CD14-positive monocyte (primary cell): ENCODE measurements at regions not wholly inside any gene's neighbourhood (a gene's known extent, or its start where the extent isn't known, plus 50 kb on each side); places are given as distances from the start of the nearest gene placed in this dataset.

Experiments used
- DNase-seq, 3 donors: peaks; one replicate each; pipeline ENCODE4 v3.0.0-alpha.2; 2011 to 2022
- H2AFZ ChIP-seq: 2 replicates; pipeline ENCODE4 v1.6.0; 2012; ENCODE audit warnings: mild to moderate bottlenecking, low read depth, low read length, inconsistent platforms; ENCODE audit not compliant: insufficient read depth, poor library complexity, severe bottlenecking
- H3K27ac ChIP-seq, 2 donors: 1 replicate in 1 of 2; 2 replicates in 1 of 2; pipeline ENCODE4 v1.5.1; 2012 to 2013; ENCODE audit warnings: low read length in 2 of 2, control low read depth in 1 of 2, inconsistent platforms in 1 of 2, low read depth in 1 of 2, mild to moderate bottlenecking in 1 of 2
- H3K27me3 ChIP-seq, 2 donors: one replicate each; pipeline versions ENCODE4 v1.6.0 to v1.6.1; 2011 to 2013; ENCODE audit warnings: low read length in 2 of 2; ENCODE audit not compliant: control insufficient read depth in 2 of 2, insufficient read depth in 2 of 2
- H3K36me3 ChIP-seq, 2 donors: replicated peaks in 1 of 2; 1 replicate in 1 of 2; 2 replicates in 1 of 2; pipeline versions ENCODE4 v1.5.1 to v1.6.1; 2012 to 2013; ENCODE audit warnings: low read length in 2 of 2, control low read depth in 1 of 2, inconsistent platforms in 1 of 2, mild to moderate bottlenecking in 1 of 2; ENCODE audit not compliant: insufficient read depth in 2 of 2, control insufficient read depth in 1 of 2
- H3K4me1 ChIP-seq, 2 donors: 1 replicate in 1 of 2; 2 replicates in 1 of 2; pipeline versions ENCODE4 v1.5.1 to v1.6.1; 2012 to 2013; ENCODE audit warnings: low read length in 2 of 2, control low read depth in 1 of 2, inconsistent platforms in 1 of 2, mild to moderate bottlenecking in 1 of 2, moderate library complexity in 1 of 2; ENCODE audit not compliant: insufficient read depth in 2 of 2, control insufficient read depth in 1 of 2
- H3K4me2 ChIP-seq: replicated peaks from 2 replicates; pipeline ENCODE3; 2012; ENCODE audit warnings: low read length, moderate library complexity, mild to moderate bottlenecking; ENCODE audit not compliant: poor library complexity, severe bottlenecking; ENCODE audit errors: extremely low read depth
- H3K4me3 ChIP-seq, 3 experiments: fragments of 200-600 bp in 1 of 3; sonication (generic) in 1 of 3; replicated peaks in 1 of 3; 1 replicate in 2 of 3; 2 replicates in 1 of 3; pipeline ENCODE4 v1.5.1; 2011 to 2013; ENCODE audit warnings: low read length in 3 of 3, mild to moderate bottlenecking in 3 of 3, control low read depth in 2 of 3, low read depth in 2 of 3, inconsistent platforms in 1 of 3, moderate library complexity in 1 of 3
- H3K79me2 ChIP-seq: 2 replicates; pipeline ENCODE4 v1.6.0; 2012; ENCODE audit warnings: mild to moderate bottlenecking, control low read depth, inconsistent platforms, low read length, moderate library complexity; ENCODE audit not compliant: insufficient read depth
- H3K9ac ChIP-seq: 2 replicates; pipeline ENCODE4 v1.6.0; 2017; ENCODE audit warnings: low read length, mild to moderate bottlenecking; ENCODE audit not compliant: insufficient read depth, poor library complexity, severe bottlenecking
- H3K9me3 ChIP-seq, 2 donors: replicated peaks in 1 of 2; 1 replicate in 1 of 2; 2 replicates in 1 of 2; pipeline versions ENCODE4 v1.5.1 to v1.6.1; 2012 to 2013; ENCODE audit warnings: low read length in 2 of 2, control low read depth in 1 of 2; ENCODE audit not compliant: control insufficient read depth in 1 of 2, insufficient read depth in 1 of 2
- H4K20me1 ChIP-seq: 2 replicates; pipeline ENCODE4 v1.6.0; 2012; ENCODE audit warnings: mild to moderate bottlenecking, low read length, control low read depth, moderate library complexity; ENCODE audit not compliant: insufficient read depth
- H3K27ac Mint-ChIP-seq, 7 donors: one replicate each; pipeline ENCODE4 v1.8.0; 2020; ENCODE audit warnings: mild to moderate bottlenecking in 7 of 7, mixed read lengths in 7 of 7, moderate library complexity in 6 of 7, inconsistent platforms in 2 of 7
- H3K27me3 Mint-ChIP-seq, 3 donors: one replicate each; pipeline ENCODE4 v1.8.0; 2021 to 2022; ENCODE audit warnings: low read depth in 3 of 3, mild to moderate bottlenecking in 3 of 3, mixed read lengths in 3 of 3, moderate library complexity in 3 of 3, inconsistent platforms in 1 of 3
- H3K36me3 Mint-ChIP-seq, 2 donors: one replicate each; pipeline ENCODE4 v1.8.0; 2020; ENCODE audit warnings: mixed read lengths in 2 of 2, inconsistent platforms in 1 of 2, mild to moderate bottlenecking in 1 of 2
- H3K4me1 Mint-ChIP-seq: one replicate; pipeline ENCODE4 v1.8.0; 2020; ENCODE audit warnings: mild to moderate bottlenecking, mixed read lengths
- H3K4me3 Mint-ChIP-seq, 2 donors: one replicate each; pipeline ENCODE4 v1.8.0; 2020; ENCODE audit warnings: mild to moderate bottlenecking in 2 of 2, mixed read lengths in 2 of 2, moderate library complexity in 1 of 2
- H3K9me3 Mint-ChIP-seq, 7 donors: one replicate each; pipeline ENCODE4 v1.8.0; 2020 to 2022; ENCODE audit warnings: mixed read lengths in 7 of 7, mild to moderate bottlenecking in 6 of 7, moderate library complexity in 6 of 7, inconsistent platforms in 2 of 7
- CTCF ChIP-seq: fragments of 200-600 bp; IDR thresholded peaks from one replicate; pipeline ENCODE4 v1.8.0; 2022; ENCODE audit warnings: antibody characterized with exemption, mild to moderate bottlenecking
- WGBS: methylation state at CpG from one replicate; pipeline ENCODE4 v1.1.5; 2013; ENCODE audit warnings: missing lambda C conversion rate; ENCODE audit not compliant: insufficient coverage; 5-methylcytosine and 5-hydroxymethylcytosine counted together
- intact Hi-C, 2 donors: fragments of 100-400 bp; cut with micrococcal nuclease; formaldehyde crosslinking; loops; one replicate each; pipeline versions ENCODE4 v1.15.0 to v1.15.1; 2023

GRCh38 chr21:24844671-24845070 is 762.6 kb downstream of the MRPL39 start:
- no peaks in the 10 kb centered on the region for H3K27me3 Mint-ChIP-seq
- Histone ChIP-seq H2AFZ (no peak overlapping the region), H3K27me3 (no peaks in the 10 kb centered on the region), H3K36me3 (no peaks in the 10 kb centered on the region), H3K27ac (no peak overlapping the region), H4K20me1 (no peaks in the 10 kb centered on the region), H3K9me3 (peaks cover 11 to 20% of the 10 kb centered on the region in 2 donors), H3K79me2 (no peaks in the 10 kb centered on the region), H3K4me1 (no peaks in the 10 kb centered on the region), H3K9ac (no peak overlapping the region), H3K4me3 (no peak overlapping the region), H3K4me2 (no peak overlapping the region)
- no peak overlapping the region for H3K4me3 Mint-ChIP-seq
- no peak for TF ChIP-seq CTCF
- intact Hi-C loops: no loop called here
- H3K27ac Mint-ChIP-seq: no peak overlapping the region
- no CpG with 5 or more reads among the region's 5 CpGs for WGBS
- H3K9me3 Mint-ChIP-seq: peaks cover 5 to 19% (median 9%) of the 10 kb centered on the region in 7 donors
- no peaks in the 10 kb centered on the region for H3K4me1 Mint-ChIP-seq
- no peak for DNase-seq
- H3K36me3 Mint-ChIP-seq: no peaks in the 10 kb centered on the region

GRCh38 chr21:24840287-24840686 is 767.0 kb downstream of the MRPL39 start:
- no peak overlapping the region for H3K27ac ChIP-seq
- H3K27me3 ChIP-seq: no peaks in the 10 kb centered on the region
- no peaks in the 10 kb centered on the region for H3K4me1 ChIP-seq
- Mint-ChIP-seq H3K4me3 (no peak overlapping the region), H3K4me1 (no peaks in the 10 kb centered on the region), H3K36me3 (no peaks in the 10 kb centered on the region), H3K27ac (no peak overlapping the region), H3K9me3 (peaks cover 5 to 25% (median 12%) of the 10 kb centered on the region in 7 donors), H3K27me3 (no peaks in the 10 kb centered on the region)
- H3K36me3 ChIP-seq: no peaks in the 10 kb centered on the region
- 93% methylated on average over 18 of the region's 30 CpGs for WGBS
- H3K9me3 ChIP-seq: peaks cover 6 to 23% of the 10 kb centered on the region in 2 donors
- intact Hi-C loops: no loop called here
- no peaks in the 10 kb centered on the region for H4K20me1 ChIP-seq
- H2AFZ ChIP-seq: no peak overlapping the region
- H3K4me3 ChIP-seq: no peak overlapping the region
- no peak overlapping the region for H3K9ac ChIP-seq
- H3K4me2 ChIP-seq: no peak overlapping the region
- no peaks in the 10 kb centered on the region for H3K79me2 ChIP-seq
- DNase-seq: no peak
- TF ChIP-seq CTCF: no peak
